GM21526 (cell line): ENCODE measurements at regions not wholly inside any gene's neighbourhood (a gene's known extent, or its start where the extent isn't known, plus 50 kb on each side); places are given as distances from the start of the nearest gene placed in this dataset.

Experiments
- ATAC-seq: cut with Tn5 transposase; IDR thresholded peaks from one replicate; pipeline ENCODE4 v1.9.1; 2021; ENCODE audit warnings: moderate library complexity; ENCODE audit not compliant: unreplicated experiment, low FRiP score

DNA sequence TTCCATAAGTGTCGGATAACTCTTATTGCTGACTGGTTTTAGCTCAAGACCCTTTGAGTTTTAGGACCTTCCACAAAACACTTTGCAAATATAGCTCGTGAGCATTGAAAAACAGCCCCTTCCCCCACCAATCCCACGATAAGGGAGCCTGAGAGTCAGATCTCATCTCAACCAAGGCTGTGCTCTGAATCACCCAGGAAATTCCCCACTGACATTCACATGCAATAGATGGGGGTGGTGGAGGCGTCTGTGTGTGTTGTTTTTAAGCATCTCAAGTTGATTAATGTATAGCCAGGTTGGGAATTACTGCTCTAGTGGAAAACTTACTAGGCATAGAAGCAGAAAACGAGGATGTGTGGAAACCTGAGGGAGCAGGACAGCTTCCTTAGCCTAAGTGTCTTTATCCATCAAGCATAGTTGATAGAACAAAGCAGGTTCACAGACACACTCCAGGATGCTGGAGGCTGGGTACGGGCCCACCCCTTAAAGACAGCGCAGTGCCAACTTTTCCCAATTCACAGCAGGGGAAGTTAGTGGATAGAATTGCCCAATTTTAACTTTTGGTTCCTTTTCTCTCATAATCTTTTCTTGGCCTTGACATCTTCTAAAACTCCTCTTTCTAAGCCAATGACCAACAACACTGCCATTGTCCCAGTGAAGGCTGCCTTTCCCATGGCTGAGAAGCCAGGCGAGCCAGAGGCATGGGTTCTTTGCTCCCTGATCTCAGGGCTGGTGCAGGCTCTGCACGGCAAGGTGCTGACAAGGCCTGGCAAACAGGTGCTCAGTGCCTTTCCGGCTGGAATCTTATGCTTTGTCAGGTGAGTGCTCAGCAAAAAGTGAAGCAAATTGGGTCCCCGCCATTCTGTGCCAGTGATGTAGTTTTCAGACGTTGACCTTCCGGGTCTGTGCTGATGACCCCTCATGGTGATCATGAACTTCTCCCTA, 98.5 kb upstream of the INSIG1 start:
- peak; percentile 59 for ATAC-seq

DNA sequence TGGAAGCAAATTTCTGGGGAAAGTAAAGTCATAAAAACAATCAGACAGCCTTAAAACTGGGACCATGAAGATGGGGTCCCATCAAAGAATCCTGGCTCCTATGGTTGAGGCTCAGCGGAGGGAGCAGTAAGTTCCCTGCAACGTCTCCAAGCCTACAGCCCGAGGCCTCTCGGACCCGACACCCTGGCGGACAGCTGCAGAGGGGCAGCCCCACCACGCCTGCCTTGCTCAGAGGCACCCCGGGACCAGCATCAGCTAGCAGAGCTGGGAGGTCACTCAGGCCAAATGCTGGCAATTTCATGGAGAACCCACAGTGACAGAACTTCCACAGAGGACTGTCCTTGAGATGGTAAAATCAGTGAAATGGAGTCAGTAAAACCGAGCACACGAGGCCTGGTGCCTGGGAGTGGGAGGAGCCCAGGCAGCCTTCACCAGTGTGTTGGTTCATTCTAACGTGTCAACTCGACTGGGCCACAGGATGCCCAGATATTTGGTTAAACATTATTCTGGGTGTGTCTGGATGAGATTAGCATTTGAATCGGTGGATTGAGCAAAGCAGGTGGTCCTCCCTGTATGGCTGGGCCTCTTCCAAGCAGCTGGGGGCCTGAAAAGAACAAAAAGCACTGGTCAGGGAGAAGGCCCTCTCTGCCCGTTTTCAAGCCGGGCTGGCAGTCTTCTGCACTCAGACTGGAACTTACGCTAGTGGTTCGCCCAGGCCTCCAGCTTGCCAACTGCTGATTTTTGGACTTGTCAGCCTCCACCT, 96.2 kb upstream of the INSIG1 start:
- no peak for ATAC-seq

DNA sequence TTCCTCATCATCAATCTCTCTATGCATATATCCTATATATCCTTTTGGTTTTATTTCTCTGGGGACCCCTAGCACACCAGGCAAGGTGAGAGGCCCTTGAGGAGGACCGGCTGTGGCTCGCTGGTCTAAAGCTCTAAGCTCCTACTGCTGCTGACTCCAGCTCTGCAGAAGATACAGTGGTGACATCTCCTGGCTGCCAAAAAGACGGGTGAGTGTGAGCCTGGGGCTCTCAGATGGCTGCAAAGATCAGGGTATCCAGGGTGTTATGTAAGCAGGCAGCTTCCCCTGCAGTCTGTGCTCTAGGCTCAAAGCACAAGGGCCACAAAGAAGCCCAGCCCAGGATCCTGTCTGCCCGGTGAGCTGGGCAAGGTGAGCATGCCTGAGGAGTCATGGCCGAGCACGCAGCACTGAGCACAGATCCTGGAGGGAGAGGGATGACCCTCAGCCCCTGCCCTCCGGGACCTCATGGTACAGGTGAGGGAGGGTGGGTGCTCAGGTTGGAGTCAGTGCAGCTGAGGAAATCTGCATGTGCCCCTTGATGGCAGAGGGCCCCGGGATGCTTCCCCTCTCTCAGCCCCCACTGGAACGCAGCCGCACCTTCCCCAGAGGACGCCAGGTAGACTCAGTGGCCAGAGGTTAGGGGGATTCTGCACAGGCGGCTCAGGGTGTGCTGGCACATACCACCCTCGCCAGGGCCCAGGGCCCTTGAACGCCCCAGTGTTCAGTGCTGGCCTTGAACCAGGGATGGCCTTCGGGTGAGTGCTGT, 95.4 kb upstream of the INSIG1 start:
- no peak for ATAC-seq

- ATAC-seq = no peak
Observed at GRCh38 chr7:155203059-155203881, 94.4 kb upstream of the INSIG1 start.

DNA sequence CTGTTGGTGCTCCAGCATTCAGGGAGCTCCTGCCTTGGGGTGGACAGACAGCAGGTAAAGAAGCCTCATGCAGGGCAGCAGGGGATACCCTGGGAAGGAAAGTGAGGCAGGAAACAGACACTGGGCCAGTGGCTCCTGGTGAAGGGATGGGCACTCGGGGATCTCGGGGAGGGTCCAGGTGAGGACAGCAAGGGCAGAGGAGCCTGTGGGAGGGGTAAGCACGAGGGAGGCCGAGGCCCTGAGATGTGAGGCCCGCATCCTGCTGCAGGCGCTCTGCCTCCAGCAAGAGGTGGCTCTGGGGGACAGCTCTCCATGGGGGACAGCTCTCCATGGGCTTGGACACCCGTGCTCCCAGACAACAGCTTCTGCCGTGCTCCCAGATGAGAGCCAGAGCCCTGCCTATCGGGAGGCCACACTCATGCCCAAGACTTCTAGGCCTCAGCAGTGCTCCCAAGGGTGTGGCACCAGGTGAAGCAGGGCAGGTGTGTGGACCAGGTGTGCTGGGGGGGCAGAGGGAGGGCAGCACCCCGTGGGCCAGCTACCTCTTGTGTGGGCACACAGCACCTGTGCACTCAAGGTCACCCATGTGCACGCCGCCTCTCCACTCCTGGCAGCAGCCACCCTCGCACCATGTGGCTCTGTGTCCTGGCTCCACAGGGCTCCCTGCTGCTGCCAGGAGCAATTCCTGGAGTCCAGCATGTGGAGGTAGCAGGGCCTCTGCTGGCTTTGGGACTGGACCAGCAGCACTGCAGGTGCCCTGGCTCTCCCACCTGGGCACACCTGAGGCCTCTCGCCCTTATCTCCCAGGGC, 93.6 kb upstream of the INSIG1 start:
- ATAC-seq = no peak

DNA sequence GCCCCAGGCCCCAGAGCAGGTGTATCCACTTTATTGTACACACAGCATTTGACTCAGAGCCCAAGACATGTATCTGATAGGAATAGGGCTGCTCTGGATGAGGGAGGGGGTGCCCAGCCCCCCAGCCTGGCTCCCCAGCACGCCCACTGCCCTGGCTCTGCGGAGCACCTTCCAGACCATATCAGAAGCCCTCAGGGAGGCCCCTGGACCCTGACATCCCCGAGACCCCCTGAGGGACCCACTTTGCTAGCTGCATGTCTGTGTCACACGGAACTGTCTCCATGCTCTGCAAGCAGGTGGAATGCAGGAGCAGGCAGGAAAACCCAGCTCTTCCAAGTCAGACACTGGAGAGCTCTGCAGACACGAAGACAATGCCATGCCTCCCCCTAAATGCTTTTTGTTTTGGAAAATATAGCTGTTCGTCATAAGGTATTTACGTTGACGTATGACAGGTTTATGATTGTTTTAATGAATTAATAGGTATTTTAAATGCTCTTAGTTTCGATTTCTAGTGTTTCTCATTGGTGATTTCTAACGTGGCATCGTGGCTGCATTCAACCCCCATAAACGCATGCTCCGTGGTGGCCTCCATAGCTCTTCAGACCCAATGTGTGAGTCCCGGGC, 92.8 kb upstream of the INSIG1 start:
- no peak for ATAC-seq

DNA sequence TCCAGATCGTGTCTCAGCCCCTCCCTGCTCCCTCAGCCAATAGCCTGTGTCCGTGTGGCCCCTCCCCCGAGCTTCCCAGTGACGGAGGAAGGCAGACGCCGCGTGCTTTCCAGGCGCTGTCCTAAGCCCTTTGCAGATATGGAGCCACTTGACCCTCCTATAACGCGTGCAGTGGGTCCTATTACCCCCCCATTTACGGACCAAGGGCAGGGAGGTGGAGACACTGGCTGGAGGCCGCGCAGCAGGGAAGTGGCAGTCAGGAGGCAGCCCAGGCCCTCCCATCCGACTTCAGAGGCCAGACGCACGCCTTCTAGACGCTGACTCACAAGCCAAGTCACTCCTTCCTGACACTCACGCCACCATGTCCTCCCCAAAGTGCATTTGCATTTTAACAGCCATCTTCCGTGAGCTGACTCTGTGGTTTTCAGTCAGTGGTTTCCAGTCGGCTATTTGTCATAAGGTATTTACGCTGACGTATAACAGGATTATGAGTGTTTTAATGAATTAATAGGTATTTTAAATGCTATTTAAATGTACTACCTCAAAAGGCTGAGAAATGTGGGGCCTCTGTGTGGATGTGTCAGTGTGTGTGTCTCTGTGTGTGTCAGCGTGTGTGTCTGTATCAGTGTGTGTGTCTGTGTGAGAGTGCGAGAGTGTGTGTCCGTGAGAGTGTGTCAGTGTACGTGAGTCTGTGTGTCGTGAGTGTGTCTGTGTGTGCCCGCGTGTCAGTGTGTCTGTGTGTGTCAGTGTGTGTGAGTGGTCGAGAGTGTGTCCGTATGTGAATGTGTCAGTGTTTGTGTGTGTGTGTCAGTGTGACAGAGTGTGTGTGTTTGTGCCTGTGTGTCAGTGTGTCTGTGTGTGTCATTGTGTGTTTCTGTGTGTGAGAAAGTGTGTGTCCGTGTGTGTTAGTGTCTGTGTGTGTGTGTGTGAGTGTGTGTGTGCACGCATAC, 92.0 kb upstream of the INSIG1 start:
- peak; percentile 88 for ATAC-seq

GRCh38 chr7:155206318-155207020, 91.2 kb upstream of the INSIG1 start:
- peak; percentile 44 for ATAC-seq

DNA sequence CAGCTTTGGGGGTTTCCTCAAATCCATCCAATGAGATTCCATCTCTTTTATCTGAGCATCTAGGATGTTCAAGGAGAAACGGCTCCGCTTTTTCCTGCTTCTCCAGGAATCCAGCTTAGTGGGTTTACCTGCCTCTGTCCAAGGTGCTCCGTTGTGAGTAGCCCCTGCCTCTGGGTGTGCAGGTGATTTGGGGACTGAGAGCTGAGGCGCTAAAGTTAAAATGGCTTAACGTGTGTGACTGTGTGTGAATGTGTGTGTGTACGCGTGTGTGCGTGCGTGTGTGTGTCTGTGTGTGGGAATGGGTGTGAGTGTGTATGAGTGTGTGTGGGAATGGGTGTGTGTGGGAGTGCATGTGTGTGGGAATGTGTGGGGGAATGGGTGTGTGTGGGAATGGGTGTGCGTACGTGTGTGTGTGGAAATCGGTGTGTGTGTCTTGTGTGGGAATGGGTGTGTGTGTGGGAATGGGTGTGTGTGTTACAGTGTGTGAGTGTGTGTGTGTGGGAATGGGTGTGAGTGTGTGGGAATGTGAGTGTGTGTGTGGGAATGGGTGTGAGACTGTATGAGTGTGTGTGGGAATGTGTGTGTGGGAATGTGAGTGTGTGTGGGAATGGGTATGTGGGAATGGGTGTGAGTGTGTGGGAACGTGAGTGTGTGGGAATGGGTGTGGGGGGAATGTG, 90.2 kb upstream of the INSIG1 start:
- no peak for ATAC-seq

- ATAC-seq = no peak
Observed at GRCh38 chr7:155208681-155209477, 88.8 kb upstream of the INSIG1 start.

- ATAC-seq = no peak
Observed at GRCh38 chr7:155209478-155210319, 88.0 kb upstream of the INSIG1 start.

DNA sequence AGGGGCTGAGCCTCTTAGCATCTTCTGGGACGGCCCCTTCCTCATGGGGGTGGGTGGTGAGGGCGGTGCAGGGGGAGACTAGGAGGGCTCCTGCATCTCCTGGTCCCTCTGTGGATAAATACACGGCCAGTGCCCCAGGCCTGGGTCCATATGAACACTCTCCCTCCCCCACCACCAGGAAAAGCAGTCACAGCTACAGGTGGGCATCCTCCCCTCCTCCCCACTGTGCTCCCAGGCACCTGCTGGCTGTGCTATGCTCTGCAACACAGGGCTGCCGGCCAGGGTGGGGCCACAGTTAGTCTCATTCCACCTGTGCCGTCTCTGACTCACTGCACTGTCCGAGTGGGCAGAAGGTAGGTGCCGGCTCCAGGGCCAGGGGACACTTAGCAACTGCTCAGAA, 87.3 kb upstream of the INSIG1 start:
- ATAC-seq = no peak

DNA sequence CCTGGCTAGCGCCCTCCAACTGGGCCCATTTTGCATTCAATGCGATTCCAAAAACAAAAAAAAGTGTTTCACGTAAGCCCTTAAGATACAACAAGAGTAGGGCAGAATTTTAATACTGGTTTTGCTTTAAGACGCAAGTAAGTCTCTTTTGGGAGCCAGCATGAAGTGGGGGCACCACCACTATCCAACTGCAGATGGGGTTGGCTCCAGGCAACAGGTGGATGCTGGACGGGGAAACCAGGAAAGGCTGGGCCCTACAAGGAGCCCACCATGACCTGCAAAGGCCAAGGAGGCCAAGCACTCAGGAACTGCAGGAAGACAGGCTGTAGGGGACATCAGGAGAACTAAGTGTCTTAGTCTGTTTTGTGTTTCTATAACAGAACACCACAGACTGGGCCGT, 86.5 kb upstream of the INSIG1 start:
- ATAC-seq = no peak

DNA sequence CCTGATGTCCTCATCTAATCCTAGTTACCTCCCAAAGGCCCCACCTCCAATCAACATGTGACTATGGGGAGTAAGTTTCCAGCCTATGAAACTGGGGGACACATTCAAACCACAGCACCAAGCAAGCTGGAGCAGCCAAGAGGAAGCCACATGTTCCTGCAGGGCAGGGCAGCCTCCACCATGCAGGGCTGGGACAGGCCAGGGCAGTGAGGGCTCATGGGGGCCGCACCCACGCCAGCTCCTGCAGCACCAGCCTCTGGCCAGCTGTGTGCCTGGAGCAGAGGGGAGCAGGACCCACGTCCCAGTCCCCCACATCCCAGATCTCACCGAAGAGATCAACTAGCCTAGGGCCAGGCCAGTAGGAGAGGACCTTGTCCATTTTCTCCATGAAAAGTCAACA, 85.9 kb upstream of the INSIG1 start:
- ATAC-seq = no peak
